Natural killer cell (primary cell): ENCODE measurements at regions not wholly inside any gene's neighbourhood (a gene's known extent, or its start where the extent isn't known, plus 50 kb on each side); places are given as distances from the start of the nearest gene placed in this dataset.

Experiments used
- ATAC-seq, 3 donors: fragments of 150-1000 bp in 2 of 3; fragments of 200-7000 bp in 1 of 3; cut with Tn5 transposase; 1 replicate in 1 of 3; 2 replicates in 2 of 3; pipeline ENCODE4 v1.10.0; 2021; ENCODE audit warnings: mild to moderate bottlenecking in 2 of 3, moderate library complexity in 2 of 3
- DNase-seq, 2 donors: peaks; one replicate each; pipeline versions ENCODE4 v3.0.0 to v3.0.0-alpha.2; 2013 to 2021; ENCODE audit warnings: mixed read lengths in 1 of 2
- H3K27ac ChIP-seq: one replicate; pipeline ENCODE4 v1.5.1; 2013; ENCODE audit warnings: mild to moderate bottlenecking, low read length
- H3K27me3 ChIP-seq: one replicate; pipeline ENCODE4 v1.6.1; 2013; ENCODE audit warnings: low read length; ENCODE audit not compliant: control insufficient read depth, insufficient read depth
- H3K36me3 ChIP-seq: one replicate; pipeline ENCODE4 v1.6.1; 2013; ENCODE audit warnings: low read length; ENCODE audit not compliant: control insufficient read depth, insufficient read depth
- H3K4me1 ChIP-seq: one replicate; pipeline ENCODE4 v1.6.1; 2013; ENCODE audit warnings: low read length; ENCODE audit not compliant: control insufficient read depth, insufficient read depth
- H3K4me3 ChIP-seq: one replicate; pipeline ENCODE4 v1.5.1; 2013; ENCODE audit warnings: low read length
- H3K9me3 ChIP-seq: one replicate; pipeline ENCODE4 v1.6.1; 2013; ENCODE audit warnings: low read length; ENCODE audit not compliant: control insufficient read depth, insufficient read depth
- H3K27ac Mint-ChIP-seq, 2 donors: one replicate each; pipeline ENCODE4 v1.8.0; 2022; ENCODE audit warnings: mild to moderate bottlenecking in 2 of 2, mixed read lengths in 2 of 2, moderate library complexity in 1 of 2
- H3K27me3 Mint-ChIP-seq, 2 donors: one replicate each; pipeline ENCODE4 v1.8.0; 2022; ENCODE audit warnings: low read depth in 2 of 2, mixed read lengths in 2 of 2
- H3K36me3 Mint-ChIP-seq: one replicate; pipeline ENCODE4 v1.8.0; 2022; ENCODE audit warnings: mixed read lengths
- H3K4me1 Mint-ChIP-seq, 2 donors: one replicate each; pipeline ENCODE4 v1.8.0; 2022; ENCODE audit warnings: mixed read lengths in 2 of 2
- H3K4me3 Mint-ChIP-seq: one replicate; pipeline ENCODE4 v1.8.0; 2022; ENCODE audit warnings: mild to moderate bottlenecking, moderate library complexity, mixed read lengths
- H3K9me3 Mint-ChIP-seq, 2 donors: one replicate each; pipeline ENCODE4 v1.8.0; 2022; ENCODE audit warnings: mixed read lengths in 2 of 2
- WGBS: methylation state at CpG from one replicate; pipeline ENCODE4 v1.1.7; 2013; ENCODE audit warnings: missing lambda C conversion rate; ENCODE audit not compliant: insufficient coverage; 5-methylcytosine and 5-hydroxymethylcytosine counted together
- intact Hi-C: fragments of 100-400 bp; cut with micrococcal nuclease; formaldehyde crosslinking; loops from one replicate; pipeline ENCODE4 v1.14.2; 2022
- TF ChIP-seq, protein P1 (sequence below): fragments of 200-600 bp; IDR thresholded peaks from one replicate; pipeline ENCODE4 v1.8.0; 2022; ENCODE audit warnings: antibody characterized with exemption

- intact Hi-C loops, result no loop called here
- Histone ChIP-seq H3K36me3 (no peaks in the 10 kb centered on the region), H3K4me1 (no peaks in the 10 kb centered on the region), H3K9me3 (no peaks in the 10 kb centered on the region), H3K27ac (no peak overlapping the region), H3K27me3 (no peaks in the 10 kb centered on the region), H3K4me3 (no peak overlapping the region)
- H3K27ac Mint-ChIP-seq, result no peak overlapping the region
- TF ChIP-seq, protein P1, sequence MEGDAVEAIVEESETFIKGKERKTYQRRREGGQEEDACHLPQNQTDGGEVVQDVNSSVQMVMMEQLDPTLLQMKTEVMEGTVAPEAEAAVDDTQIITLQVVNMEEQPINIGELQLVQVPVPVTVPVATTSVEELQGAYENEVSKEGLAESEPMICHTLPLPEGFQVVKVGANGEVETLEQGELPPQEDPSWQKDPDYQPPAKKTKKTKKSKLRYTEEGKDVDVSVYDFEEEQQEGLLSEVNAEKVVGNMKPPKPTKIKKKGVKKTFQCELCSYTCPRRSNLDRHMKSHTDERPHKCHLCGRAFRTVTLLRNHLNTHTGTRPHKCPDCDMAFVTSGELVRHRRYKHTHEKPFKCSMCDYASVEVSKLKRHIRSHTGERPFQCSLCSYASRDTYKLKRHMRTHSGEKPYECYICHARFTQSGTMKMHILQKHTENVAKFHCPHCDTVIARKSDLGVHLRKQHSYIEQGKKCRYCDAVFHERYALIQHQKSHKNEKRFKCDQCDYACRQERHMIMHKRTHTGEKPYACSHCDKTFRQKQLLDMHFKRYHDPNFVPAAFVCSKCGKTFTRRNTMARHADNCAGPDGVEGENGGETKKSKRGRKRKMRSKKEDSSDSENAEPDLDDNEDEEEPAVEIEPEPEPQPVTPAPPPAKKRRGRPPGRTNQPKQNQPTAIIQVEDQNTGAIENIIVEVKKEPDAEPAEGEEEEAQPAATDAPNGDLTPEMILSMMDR, result no peak
- DNase-seq (no peak), ATAC-seq (no peak)
- H3K9me3 Mint-ChIP-seq, result no peaks in the 10 kb centered on the region
- no peak overlapping the region for H3K4me3 Mint-ChIP-seq
- 95% methylated on average over 12 of the region's 12 CpGs for WGBS
- H3K36me3 Mint-ChIP-seq, result no peaks in the 10 kb centered on the region
- peaks cover 10 to 38% of the 10 kb centered on the region in 2 donors for H3K27me3 Mint-ChIP-seq
- H3K4me1 Mint-ChIP-seq, result no peaks in the 10 kb centered on the region
Measured at GRCh38 chr18:76548541-76548940, 53.5 kb upstream of the ZNF516 start.

DNA sequence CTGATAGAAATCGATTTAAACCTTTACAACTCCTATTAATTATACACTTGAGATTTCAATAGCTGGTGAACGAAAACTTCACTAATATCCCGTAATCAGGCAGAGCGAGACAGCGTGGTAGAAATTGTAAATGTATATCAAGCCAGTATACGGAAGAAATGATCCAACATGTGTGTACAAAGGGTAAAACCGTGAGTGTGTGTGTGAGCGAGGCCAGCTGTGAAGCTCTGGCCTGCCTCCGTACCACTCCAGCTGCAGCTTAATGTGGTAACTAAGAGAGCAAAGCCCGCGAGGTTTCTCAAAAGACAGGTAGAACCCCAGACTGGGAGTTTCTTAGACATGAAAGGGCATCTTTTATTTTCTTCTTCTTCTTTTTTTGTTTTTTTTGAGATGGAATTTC lies 52.3 kb upstream of the ZNF516 start:
- H3K4me3 ChIP-seq, result no peak overlapping the region
- WGBS, result 96% methylated on average over 11 of the region's 11 CpGs
- intact Hi-C loops, result no loop called here

DNA sequence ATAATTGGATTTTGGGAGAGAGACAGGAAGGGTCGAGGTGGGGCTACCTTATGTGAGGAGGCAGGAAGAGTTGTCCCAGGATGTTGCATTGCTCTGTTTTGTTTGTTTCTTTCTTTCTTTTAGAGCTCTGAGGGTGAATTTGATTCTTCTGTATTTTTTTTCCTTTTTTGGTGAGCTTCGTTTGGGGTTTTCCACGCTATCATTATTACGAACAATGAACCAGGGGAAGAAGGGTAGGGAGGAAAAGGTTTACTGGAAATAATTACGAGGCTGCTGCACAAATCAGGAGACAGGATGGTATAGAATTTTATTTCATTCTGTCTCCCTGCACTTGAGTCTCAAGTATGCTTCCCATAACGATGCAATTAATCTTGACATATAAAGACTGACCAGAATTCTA lies 51.4 kb upstream of the ZNF516 start:
- H3K4me3 ChIP-seq, result no peak overlapping the region
- Mint-ChIP-seq H3K9me3 (no peaks in the 10 kb centered on the region), H3K27me3 (peaks cover 8 to 38% of the 10 kb centered on the region in 2 donors), H3K36me3 (no peaks in the 10 kb centered on the region), H3K4me1 (no peaks in the 10 kb centered on the region), H3K4me3 (no peak overlapping the region), H3K27ac (no peak overlapping the region)
- no peak for DNase-seq
- H3K36me3 ChIP-seq, result no peaks in the 10 kb centered on the region
- H3K9me3 ChIP-seq, result no peaks in the 10 kb centered on the region
- H3K27me3 ChIP-seq, result no peaks in the 10 kb centered on the region
- no peak overlapping the region for H3K27ac ChIP-seq
- WGBS, result 65% methylated on average over 6 of the region's 6 CpGs
- H3K4me1 ChIP-seq, result no peaks in the 10 kb centered on the region
- ATAC-seq, result no peak
- intact Hi-C loops, result no loop called here
- TF ChIP-seq, protein P1, result no peak

More for the DNA sequence above, 52.3 kb upstream of the ZNF516 start:
- Mint-ChIP-seq H3K4me1 (no peaks in the 10 kb centered on the region), H3K4me3 (no peak overlapping the region), H3K9me3 (no peaks in the 10 kb centered on the region), H3K36me3 (no peaks in the 10 kb centered on the region), H3K27me3 (peaks cover 10 to 38% of the 10 kb centered on the region in 2 donors), H3K27ac (no peak overlapping the region)
- no peak for DNase-seq
- Histone ChIP-seq H3K9me3 (no peaks in the 10 kb centered on the region), H3K36me3 (no peaks in the 10 kb centered on the region), H3K4me1 (no peaks in the 10 kb centered on the region), H3K27me3 (no peaks in the 10 kb centered on the region), H3K27ac (no peak overlapping the region)
- ATAC-seq, result no peak
- TF ChIP-seq, protein P1, result no peak

GRCh38 chr18:76546088-76546435 lies 51.0 kb upstream of the ZNF516 start:
- no peaks in the 10 kb centered on the region for H3K4me1 Mint-ChIP-seq
- no peaks in the 10 kb centered on the region for H3K36me3 Mint-ChIP-seq
- intact Hi-C loops, result no loop called here
- no peaks in the 10 kb centered on the region for H3K36me3 ChIP-seq
- ATAC-seq (no peak), DNase-seq (no peak)
- no peak overlapping the region for H3K4me3 Mint-ChIP-seq
- H3K4me1 ChIP-seq, result no peaks in the 10 kb centered on the region
- no peaks in the 10 kb centered on the region for H3K27me3 ChIP-seq
- H3K9me3 Mint-ChIP-seq, result no peaks in the 10 kb centered on the region
- H3K9me3 ChIP-seq, result no peaks in the 10 kb centered on the region
- no peak overlapping the region for H3K4me3 ChIP-seq
- H3K27me3 Mint-ChIP-seq, result peaks cover 8 to 38% of the 10 kb centered on the region in 2 donors
- TF ChIP-seq, protein P1, result no peak
- H3K27ac Mint-ChIP-seq, result no peak overlapping the region
- 70% methylated on average over 5 of the region's 7 CpGs for WGBS
- H3K27ac ChIP-seq, result no peak overlapping the region
